HepG2 (cell line): ENCODE measurements at regions not wholly inside any gene's neighbourhood (a gene's known extent, or its start where the extent isn't known, plus 50 kb on each side); places are given as distances from the start of the nearest gene placed in this dataset.

Source experiments
- ATAC-seq: fragments of 200-7000 bp; cut with Tn5 transposase; 3 replicates; pipeline ENCODE4 v1.9.1; 2020; ENCODE audit warnings: mild to moderate bottlenecking, moderate library complexity
- BruUV-seq: library from RNA; stranded (reverse); fragments of 400-500 nt; replicated peaks from 2 replicates; lab custom pipeline; 2021; lab: Mats Ljungman, UMichigan
- CTCF ChIA-PET: fragments of 300-600 bp; formaldehyde crosslinking; extraction: SDS; loops from one replicate; lab custom pipeline; 2021; ENCODE audit warnings: low total read pairs, inconsistent platforms, low intra/inter-chr PET ratio; lab: Yijun Ruan, JAX
- POLR2A ChIA-PET: fragments of 350-600 bp; sonication (Branson Sonifier 250); formaldehyde crosslinking; loops from one replicate; lab custom pipeline; 2020; ENCODE audit warnings: antibody characterized with exemption, inconsistent platforms; lab: Yijun Ruan, JAX
- DNase-seq: peaks from one replicate; pipeline ENCODE4 v3.0.0-alpha.2; 2015; ENCODE audit warnings: low spot score
- FAIRE-seq: peaks from 3 replicates; lab custom pipeline; 2011; peaks lifted over from hg19 to GRCh38; lab: Jason Lieb, UNC
- H2AFZ ChIP-seq: one replicate; pipeline ENCODE4 v1.6.1; 2011; ENCODE audit warnings: low read length, inconsistent platforms
- H3K27ac ChIP-seq: fragments of 300-600 bp; 3 replicates; pipeline ENCODE4 v1.8.0; 2011; ENCODE audit warnings: mixed run types, mild to moderate bottlenecking, mixed read lengths, low read length, inconsistent platforms; ENCODE audit not compliant: insufficient read depth; ENCODE audit errors: extremely low read length
- H3K27me3 ChIP-seq, 2 experiments: fragments of 200-600 bp in 1 of 2; 2 replicates in 1 of 2; 3 replicates in 1 of 2; pipeline versions ENCODE4 v1.6.0 to v1.8.0; 2011; ENCODE audit warnings: low read length in 2 of 2, mild to moderate bottlenecking in 2 of 2, moderate library complexity in 2 of 2, inconsistent platforms in 1 of 2; ENCODE audit not compliant: insufficient read depth in 2 of 2, control insufficient read depth in 1 of 2
- H3K36me3 ChIP-seq, 2 experiments: fragments of 200-600 bp in 1 of 2; replicated peaks in 1 of 2; 2 replicates in 1 of 2; 3 replicates in 1 of 2; pipeline versions ENCODE4 v1.5.1 to v1.8.0; 2011; ENCODE audit warnings: low read length in 2 of 2, inconsistent platforms in 1 of 2; ENCODE audit not compliant: insufficient read depth in 2 of 2, control insufficient read depth in 1 of 2
- H3K4me1 ChIP-seq: 2 replicates; pipeline ENCODE4 v1.5.1; 2012; ENCODE audit warnings: low read length, inconsistent platforms; ENCODE audit not compliant: insufficient read depth
- H3K4me2 ChIP-seq: 2 replicates; pipeline ENCODE4 v1.6.0; 2011; ENCODE audit warnings: low read depth, low read length, inconsistent platforms
- H3K4me3 ChIP-seq, 3 experiments: fragments of 200-600 bp in 1 of 3; sonication (generic), shearing (Covaris generic) in 1 of 3; replicated peaks in 1 of 3; 2 replicates each; pipeline ENCODE4 v1.5.1; 2011 to 2016; ENCODE audit warnings: low read length in 3 of 3, inconsistent platforms in 2 of 3, low read depth in 2 of 3, mild to moderate bottlenecking in 2 of 3, control low read depth in 1 of 3, mixed read lengths in 1 of 3; ENCODE audit not compliant: insufficient read depth in 1 of 3
- H3K79me2 ChIP-seq: one replicate; pipeline ENCODE4 v1.6.1; 2011; ENCODE audit warnings: low read length, inconsistent platforms; ENCODE audit not compliant: insufficient read depth
- H3K9ac ChIP-seq: 2 replicates; pipeline ENCODE4 v1.6.0; 2011; ENCODE audit warnings: mild to moderate bottlenecking, low read depth, low read length, inconsistent platforms; ENCODE audit not compliant: insufficient read depth
- H3K9me3 ChIP-seq: 2 replicates; pipeline ENCODE4 v1.5.1; 2012; ENCODE audit warnings: mild to moderate bottlenecking, low read length
- H4K20me1 ChIP-seq: 2 replicates; pipeline ENCODE4 v1.6.0; 2011; ENCODE audit warnings: inconsistent platforms, mild to moderate bottlenecking, low read length, moderate library complexity; ENCODE audit not compliant: insufficient read depth
- CAMTA2 ChIP-seq: sonication (generic); formaldehyde crosslinking; IDR thresholded peaks from 2 replicates; pipeline ENCODE4 v1.4.0; 2020; ENCODE audit warnings: mild to moderate bottlenecking, missing genetic modification reagents, borderline replicate concordance
- NKX3-1 ChIP-seq: sonication (generic); formaldehyde crosslinking; IDR thresholded peaks from 2 replicates; pipeline ENCODE4 v1.5.0; 2020; ENCODE audit warnings: missing genetic modification reagents
- POLR2A ChIP-seq, 2 experiments: IDR thresholded peaks; 2 replicates each; pipeline ENCODE4 v1.6.1; 2011; ENCODE audit warnings: low read depth in 2 of 2, low read length in 2 of 2, mild to moderate bottlenecking in 1 of 2, moderate library complexity in 1 of 2; ENCODE audit not compliant: insufficient read depth in 1 of 2
- TCF7L2 ChIP-seq: IDR thresholded peaks from 2 replicates; pipeline ENCODE4 v1.6.1; 2011; ENCODE audit warnings: mild to moderate bottlenecking, low read depth, low read length, moderate library complexity
- ZNF121 ChIP-seq: sonication (generic); formaldehyde crosslinking; IDR thresholded peaks from 2 replicates; pipeline ENCODE4 v1.5.0; 2020; ENCODE audit warnings: mild to moderate bottlenecking, missing genetic modification reagents
- ZNF879 ChIP-seq: sonication (generic); formaldehyde crosslinking; IDR thresholded peaks from 2 replicates; pipeline ENCODE4 v1.8.1; 2023; ENCODE audit warnings: missing genetic modification reagents
- whole genome bisulfite sequencing: methylation state at CpG from one replicate; pipeline ENCODE4 v1.1.6; 2017; ENCODE audit warnings: low lambda C conversion rate; 5-methylcytosine and 5-hydroxymethylcytosine counted together
- in situ Hi-C: cut with HindIII; loops from 2 replicates; pipeline ENCODE4 v1.10.0; 2017; ENCODE audit warnings: low pct_unique_long_range_greater_than_20kb; ENCODE audit not compliant: extremely low pct_ligation_motif_present
- intact Hi-C: fragments of 100-400 bp; cut with micrococcal nuclease; formaldehyde crosslinking; loops from one replicate; pipeline ENCODE4 v1.10.0; 2022; ENCODE audit not compliant: unreplicated experiment

- DNase-seq (no peak), ATAC-seq (no peak), FAIRE-seq (no peak)
- ChIA-PET CTCF (no interaction called here), POLR2A (no interaction called here)
- H3K27me3 ChIP-seq: no peaks in the 10 kb centered on the region
- intact Hi-C loops (no loop called here), in situ Hi-C loops (no loop called here)
- H3K9me3 ChIP-seq: no peaks in the 10 kb centered on the region
- H3K9ac ChIP-seq: no peak overlapping the region
- H3K27ac ChIP-seq: no peak overlapping the region
- no peak overlapping the region for H3K4me2 ChIP-seq
- H3K4me3 ChIP-seq: no peak overlapping the region
- TF ChIP-seq ZNF879 (CRISPR knock-in tag) (no peak), POLR2A (IDR thresholded peaks at IDR 0.05; ENCODE audit: insufficient read depth in 1 of 2, low read depth in 2 of 2, low read length in 2 of 2) (no peak), NKX3-1 (no peak), ZNF121 (CRISPR knock-in tag) (no peak), TCF7L2 (no peak)
- no peak overlapping the region for H2AFZ ChIP-seq
- H3K36me3 ChIP-seq: no peaks in the 10 kb centered on the region
- no TSS peak for BruUV-seq
- no peaks in the 10 kb centered on the region for H3K4me1 ChIP-seq
- no peaks in the 10 kb centered on the region for H4K20me1 ChIP-seq
- 4% methylated on average over 4 of the region's 4 CpGs for WGBS
- no peaks in the 10 kb centered on the region for H3K79me2 ChIP-seq
These were observed 175.0 kb upstream of the CHRM2 start for GRCh38 chr7:136693166-136694119.

- CTCF ChIA-PET: no interaction called here
- TF ChIP-seq CAMTA2 (CRISPR knock-in tag): no peak
These were observed 176.2 kb upstream of the CHRM2 start for GRCh38 chr7:136692221-136692620.

More at GRCh38 chr7:136692221-136692620, 176.2 kb upstream of the CHRM2 start:
- Histone ChIP-seq H3K27me3 (no peaks in the 10 kb centered on the region), H2AFZ (no peak overlapping the region), H3K9ac (no peak overlapping the region), H3K36me3 (no peaks in the 10 kb centered on the region), H3K4me3 (no peak overlapping the region), H3K9me3 (no peaks in the 10 kb centered on the region), H3K4me1 (no peaks in the 10 kb centered on the region), H3K27ac (no peak overlapping the region), H3K79me2 (no peaks in the 10 kb centered on the region), H4K20me1 (no peaks in the 10 kb centered on the region), H3K4me2 (no peak overlapping the region)
- no peak for ATAC-seq
- no peak for FAIRE-seq
- intact Hi-C loops (no loop called here), in situ Hi-C loops (no loop called here)
- POLR2A ChIA-PET: no interaction called here
- no peak for DNase-seq
- BruUV-seq: no TSS peak
- WGBS: 7% methylated on average over 3 of the region's 3 CpGs
